ENCODE measurements at regions not wholly inside any gene's neighbourhood (a gene's known extent, or its start where the extent isn't known, plus 50 kb on each side); places are given as distances from the start of the nearest gene placed in this dataset.

DNA sequence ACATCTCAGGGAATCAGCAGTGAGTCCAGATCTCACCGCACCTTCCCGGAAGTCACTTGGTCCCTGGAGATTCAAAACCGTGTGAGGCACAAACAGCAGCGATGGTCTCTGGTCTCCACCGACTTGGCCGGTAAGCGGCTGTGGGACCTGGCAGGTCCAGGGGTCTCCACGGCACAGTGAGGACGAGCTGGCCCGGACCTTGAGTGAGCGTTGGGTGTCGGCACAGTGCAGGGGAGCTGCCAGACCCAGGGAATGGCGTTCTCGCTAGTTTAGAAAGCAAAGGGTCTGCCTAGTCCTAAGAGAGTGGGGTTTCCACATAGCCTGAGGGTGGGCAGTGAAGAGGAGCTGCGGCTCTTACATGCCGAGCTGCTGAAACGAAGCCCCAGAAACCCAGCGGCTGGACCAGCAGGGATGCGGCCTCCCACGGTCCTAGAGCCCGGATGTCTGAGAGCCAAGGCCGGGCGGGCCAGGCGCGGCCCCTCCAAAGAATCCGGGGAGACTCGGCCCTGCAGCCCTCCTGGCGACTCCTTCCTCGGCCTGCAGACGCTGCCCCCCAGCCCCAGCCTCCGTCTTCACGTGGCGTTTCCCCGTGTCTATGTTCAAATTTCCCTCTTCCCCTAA lies 185.0 kb downstream of the ERMARD start:
- no peak for DNase-seq

DNA sequence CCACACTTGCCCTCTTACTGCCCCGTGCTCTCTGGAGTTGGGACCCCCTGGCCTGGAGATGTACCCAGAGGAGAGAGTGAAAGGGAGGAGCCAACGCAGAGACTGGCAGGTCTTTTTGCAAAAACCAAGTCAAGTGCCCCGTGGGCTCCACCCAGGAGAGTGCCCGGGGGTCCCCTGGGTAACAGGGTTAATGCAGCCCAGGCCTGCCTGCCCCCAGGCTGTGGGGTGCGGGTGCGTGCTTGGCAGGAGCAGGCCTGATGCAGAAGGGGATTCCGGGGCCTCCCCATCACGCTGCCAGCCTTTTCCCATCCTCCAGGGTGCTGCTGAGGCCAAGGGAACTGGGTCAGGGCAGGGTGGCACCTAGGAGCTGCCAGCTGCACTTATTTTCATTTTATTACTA lies 184.4 kb downstream of the ERMARD start:
- no peak for DNase-seq

- no peak for DNase-seq
Observed at GRCh38 chr6:169935348-169935718, 183.9 kb downstream of the ERMARD start.

GRCh38 chr6:169934699-169935347 lies 183.4 kb downstream of the ERMARD start:
- DNase-seq: no peak

- no peak for DNase-seq
Observed at GRCh38 chr6:169933839-169934698, 182.6 kb downstream of the ERMARD start.

DNA sequence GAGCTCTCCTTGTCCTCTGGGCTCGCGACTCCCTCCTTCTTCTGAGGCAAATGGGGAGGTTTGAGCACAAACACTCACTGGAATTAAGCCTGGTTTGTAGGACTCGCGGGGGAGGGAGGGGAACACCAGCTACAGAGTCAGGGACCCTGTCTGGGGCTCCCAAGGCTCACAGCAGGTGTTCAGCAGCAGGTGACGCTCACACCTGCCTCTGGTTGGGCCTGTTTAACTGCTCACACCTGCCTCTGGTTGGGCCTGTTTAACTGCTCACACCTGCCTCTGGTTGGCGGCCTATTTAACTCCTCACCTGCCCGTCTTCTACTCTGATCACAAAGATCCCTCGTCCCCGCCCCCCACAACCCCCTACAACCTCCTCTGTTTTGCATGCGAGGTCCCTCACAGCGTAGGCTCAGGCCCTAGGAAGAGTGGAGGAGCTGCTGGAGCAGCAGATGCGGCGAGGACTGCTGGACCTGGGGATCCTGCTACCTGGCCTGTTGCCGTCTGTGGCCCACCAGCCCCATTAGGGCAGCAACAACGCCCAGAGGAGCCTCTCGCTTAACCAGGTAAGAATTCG lies 181.9 kb downstream of the ERMARD start:
- DNase-seq: no peak

GRCh38 chr6:169932491-169932890 lies 181.1 kb downstream of the ERMARD start:
- no peak for DNase-seq

GRCh38 chr6:169931261-169931660 lies 179.8 kb downstream of the ERMARD start:
- no peak for DNase-seq

DNA sequence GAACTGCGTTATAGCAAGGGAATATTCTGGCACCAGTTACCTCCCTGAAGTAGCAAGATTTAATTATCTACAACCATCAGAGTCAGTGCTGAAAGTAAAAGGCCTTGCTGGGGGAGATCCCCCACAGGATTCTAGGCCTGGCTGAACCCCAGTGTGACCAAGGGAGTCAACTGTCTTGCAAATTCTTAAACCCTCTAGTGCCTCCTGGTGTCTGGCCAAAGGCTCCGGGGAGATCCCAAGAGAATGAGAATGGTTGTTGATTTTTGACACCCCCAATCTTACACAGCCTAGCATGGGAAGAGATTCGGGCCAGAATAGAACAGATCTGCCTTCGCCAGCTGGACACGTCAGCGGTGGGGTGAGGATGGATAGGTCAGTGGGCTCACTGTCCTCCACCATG lies 179.4 kb downstream of the ERMARD start:
- no peak for DNase-seq

DNA sequence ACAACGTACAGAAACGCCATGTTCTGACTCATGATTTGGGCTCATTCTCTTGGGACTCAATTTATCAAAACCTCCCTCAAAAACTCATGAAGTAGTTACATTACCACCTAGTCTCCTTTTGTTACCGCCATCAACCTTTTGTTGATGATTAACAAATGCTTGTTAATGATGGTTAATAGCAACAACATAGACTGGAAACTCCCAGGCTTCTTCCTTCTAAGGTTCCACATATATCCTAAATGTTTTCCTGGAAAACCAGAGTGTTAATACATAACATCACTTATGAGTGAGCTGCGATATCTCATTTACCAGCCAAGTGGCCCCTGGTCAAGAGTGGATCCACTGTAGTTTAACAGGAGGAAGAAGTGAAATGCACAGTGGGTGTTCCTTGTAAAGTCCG lies 176.3 kb downstream of the ERMARD start:
- no peak for DNase-seq

- DNase-seq: no peak
Observed at GRCh38 chr6:169926617-169927417, 175.4 kb downstream of the ERMARD start.

GRCh38 chr6:169923468-169924464 lies 172.3 kb downstream of the ERMARD start:
- DNase-seq: no peak

GRCh38 chr6:169921853-169922824 lies 170.7 kb downstream of the ERMARD start:
- no peak for DNase-seq

- no peak for DNase-seq
Observed at GRCh38 chr6:169921217-169921616, 169.8 kb downstream of the ERMARD start.

DNA sequence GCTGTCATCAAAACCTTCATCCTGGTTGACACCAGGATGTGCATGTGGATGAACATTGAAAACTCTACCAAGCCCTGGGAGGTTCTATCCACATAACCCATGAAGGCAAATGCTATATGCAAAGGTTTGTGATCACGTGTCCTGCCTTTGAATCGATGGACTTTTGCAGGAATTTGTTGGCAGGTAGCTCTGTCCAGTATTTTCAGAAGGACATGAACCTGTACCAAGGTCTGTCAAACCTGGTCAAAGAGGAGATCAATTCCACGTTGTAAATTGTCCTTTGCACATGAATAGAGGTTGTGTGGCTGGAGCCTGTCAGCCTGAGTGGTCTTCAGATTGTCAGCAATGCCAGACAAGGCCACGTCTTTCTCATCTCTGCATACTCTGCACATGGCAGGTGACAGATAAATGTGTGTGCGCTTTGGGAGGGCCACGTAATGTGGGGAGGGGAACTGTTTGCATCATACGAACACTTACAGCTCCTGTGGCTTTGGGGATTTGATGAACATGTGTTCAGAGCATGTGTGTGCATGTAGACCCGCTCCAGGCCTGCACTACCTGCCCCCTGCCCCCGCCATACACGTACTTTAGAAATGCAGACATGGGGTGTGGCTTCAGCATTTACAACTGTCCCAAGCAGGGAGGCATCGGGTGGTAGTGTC lies 169.1 kb downstream of the ERMARD start:
- DNase-seq: no peak

GRCh38 chr6:169918954-169919549 lies 167.6 kb downstream of the ERMARD start:
- no peak for DNase-seq

DNA sequence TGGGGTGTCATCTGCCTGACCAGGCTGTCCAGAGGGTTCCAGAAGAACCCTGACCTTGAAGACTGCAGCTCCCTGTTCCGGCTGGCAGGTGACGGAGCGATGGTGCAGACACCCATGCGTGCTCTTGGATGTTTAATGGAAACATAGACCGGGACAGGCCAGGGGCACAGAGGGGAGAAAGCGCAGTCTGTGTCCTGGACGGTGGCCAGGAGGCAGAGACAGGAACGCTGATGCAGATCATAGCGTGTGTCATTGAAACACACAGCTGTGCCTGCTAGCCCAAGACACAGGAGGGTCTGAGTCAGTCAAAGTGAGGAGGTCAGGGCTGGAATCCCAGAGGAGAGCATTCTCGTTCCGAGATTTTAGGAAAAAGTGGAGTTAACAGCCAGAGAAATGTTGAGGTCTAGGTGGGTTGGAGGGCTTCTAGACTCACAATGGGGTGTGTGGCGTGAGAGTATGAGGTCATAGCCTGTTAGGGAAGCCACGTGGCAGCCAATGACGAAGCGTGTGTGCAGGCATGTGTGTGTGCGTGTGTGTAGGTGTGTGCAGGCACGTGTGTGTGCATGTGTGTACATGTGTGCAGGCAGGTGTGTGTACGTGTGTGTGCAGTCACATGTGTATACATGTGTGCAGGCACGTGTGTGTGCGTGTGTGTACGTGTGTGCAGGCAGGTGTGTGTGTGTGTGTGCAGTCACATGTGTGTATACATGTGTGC lies 167.0 kb downstream of the ERMARD start:
- DNase-seq: no peak

DNA sequence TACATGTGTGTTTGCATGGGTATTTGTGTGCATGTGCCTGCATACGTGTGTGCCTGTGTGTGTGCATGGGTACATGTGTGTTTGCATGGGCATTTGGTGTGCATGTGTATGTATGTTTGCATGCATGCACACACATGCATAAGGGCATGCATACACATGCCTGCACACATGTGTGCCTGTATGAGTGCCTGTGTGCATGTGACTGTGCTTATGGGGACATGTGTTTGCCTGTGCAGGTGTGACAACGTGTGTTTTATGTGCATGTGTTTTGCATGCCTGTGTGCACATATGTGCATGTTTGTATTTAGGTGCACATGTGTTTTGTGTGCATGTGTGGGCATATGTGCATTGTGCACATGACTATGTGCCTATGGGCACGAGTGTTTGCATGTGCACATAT lies 165.7 kb downstream of the ERMARD start:
- no peak for DNase-seq

All from KG1 (cell line).